ENCODE measurements at regions not wholly inside any gene's neighbourhood (a gene's known extent, or its start where the extent isn't known, plus 50 kb on each side); places are given as distances from the start of the nearest gene placed in this dataset.
"Not testable (repeated sequence)": the region's sequence is repeated elsewhere in the genome, so short reads cannot be mapped to it uniquely, and the experiment has no call there.

GRCh38 chr3:5035113-5035512 is 55.9 kb downstream of the BHLHE40 start:
- no peak for DNase-seq (ENCODE audit: low spot score)

GRCh38 chr3:5035692-5036391 is 56.6 kb downstream of the BHLHE40 start:
- no peak for DNase-seq (ENCODE audit: low spot score)

GRCh38 chr3:5036392-5036766 is 57.1 kb downstream of the BHLHE40 start:
- DNase-seq (ENCODE audit: low spot score): no peak

- no peak for DNase-seq (ENCODE audit: low spot score)
These were observed 57.6 kb downstream of the BHLHE40 start for GRCh38 chr3:5036858-5037257.

- no peak for DNase-seq (ENCODE audit: low spot score)
These were observed 60.3 kb downstream of the BHLHE40 start for GRCh38 chr3:5039585-5039984.

- DNase-seq (ENCODE audit: low spot score): no peak
These were observed 62.1 kb downstream of the BHLHE40 start for GRCh38 chr3:5041315-5041714.

GRCh38 chr3:5045961-5046360 is 66.7 kb downstream of the BHLHE40 start:
- DNase-seq (ENCODE audit: low spot score): no peak

- no peak for DNase-seq (ENCODE audit: low spot score)
These were observed 68.7 kb downstream of the BHLHE40 start for GRCh38 chr3:5047764-5048419.

GRCh38 chr3:5051772-5052171 is 70.3 kb upstream of the ARL8B start:
- DNase-seq (ENCODE audit: low spot score): peak; percentile 32

GRCh38 chr3:5052247-5052646 is 69.8 kb upstream of the ARL8B start:
- DNase-seq (ENCODE audit: low spot score): no peak

- no peak for DNase-seq (ENCODE audit: low spot score)
These were observed 68.9 kb upstream of the ARL8B start for GRCh38 chr3:5053021-5053831.

- DNase-seq (ENCODE audit: low spot score): no peak
These were observed 68.0 kb upstream of the ARL8B start for GRCh38 chr3:5054098-5054497.

GRCh38 chr3:5054579-5054978 is 67.5 kb upstream of the ARL8B start:
- not testable (repeated sequence) for DNase-seq (ENCODE audit: low spot score)

GRCh38 chr3:5055357-5056110 is 66.6 kb upstream of the ARL8B start:
- DNase-seq (ENCODE audit: low spot score): no peak

- DNase-seq (ENCODE audit: low spot score): no peak
These were observed 66.0 kb upstream of the ARL8B start for GRCh38 chr3:5056111-5056391.

GRCh38 chr3:5057272-5057671 is 64.8 kb upstream of the ARL8B start:
- DNase-seq (ENCODE audit: low spot score): no peak

GRCh38 chr3:5057857-5058324 is 64.2 kb upstream of the ARL8B start:
- DNase-seq (ENCODE audit: low spot score): peak; percentile 83

- DNase-seq (ENCODE audit: low spot score): no peak
These were observed 63.6 kb upstream of the ARL8B start for GRCh38 chr3:5058471-5058951.

GRCh38 chr3:5059782-5060181 is 62.3 kb upstream of the ARL8B start:
- DNase-seq (ENCODE audit: low spot score): no peak

GRCh38 chr3:5061218-5061569 is 60.9 kb upstream of the ARL8B start:
- no peak for DNase-seq (ENCODE audit: low spot score)

- DNase-seq (ENCODE audit: low spot score): no peak
These were observed 58.4 kb upstream of the ARL8B start for GRCh38 chr3:5063724-5064123.

- DNase-seq (ENCODE audit: low spot score): no peak
These were observed 53.5 kb upstream of the ARL8B start for GRCh38 chr3:5068531-5069050.

Data from CD4-positive, alpha-beta T cell treated with Interleukin-2 at 100 ng/mL for 4 hours (primary cell).